Adrenal gland (tissue), 5 donors: ENCODE measurements at regions not wholly inside any gene's neighbourhood (a gene's known extent, or its start where the extent isn't known, plus 50 kb on each side); places are given as distances from the start of the nearest gene placed in this dataset.

ENCODE experiments used
- POLR2A ChIP-seq, 2 donors: fragments of 450-650 bp; IDR thresholded peaks; one replicate each; pipeline ENCODE4 v1.6.1; 2017; ENCODE audit warnings: antibody characterized with exemption in 2 of 2, mild to moderate bottlenecking in 2 of 2, moderate library complexity in 1 of 2
- TF ChIP-seq, protein P1 (sequence below), 6 experiments: fragments of 450-650 bp in 4 of 6; fragments of 200-600 bp in 2 of 6; sonication (generic) in 1 of 6; IDR thresholded peaks; 1 replicate in 5 of 6; 2 replicates in 1 of 6; pipeline versions ENCODE4 v1.5.1 to v1.8.0; 2016 to 2021; ENCODE audit warnings: antibody characterized with exemption in 6 of 6, mild to moderate bottlenecking in 2 of 6, moderate library complexity in 1 of 6
- donor health status: DM: no; HTN: no; CAD: no.

DNA sequence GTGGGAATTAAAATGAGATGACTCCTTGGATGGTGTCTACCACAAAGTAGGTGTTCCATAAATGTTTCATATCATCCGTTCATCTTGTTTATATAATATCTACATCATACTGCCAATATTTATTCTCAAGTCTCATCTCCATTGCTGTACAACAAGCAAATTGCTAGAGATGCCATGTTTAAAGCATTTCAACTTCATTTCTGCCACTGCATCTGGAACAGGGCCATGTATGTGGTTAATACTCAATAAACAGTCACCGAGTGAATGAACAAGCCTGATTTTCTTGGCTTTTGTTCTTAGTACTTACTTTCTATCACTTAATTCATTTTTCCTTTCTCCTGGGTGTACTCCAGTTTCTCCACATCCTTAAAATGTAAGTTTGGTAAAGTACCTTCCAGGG is 107.6 kb downstream of the KCNJ2 start:
- TF ChIP-seq, protein P1, sequence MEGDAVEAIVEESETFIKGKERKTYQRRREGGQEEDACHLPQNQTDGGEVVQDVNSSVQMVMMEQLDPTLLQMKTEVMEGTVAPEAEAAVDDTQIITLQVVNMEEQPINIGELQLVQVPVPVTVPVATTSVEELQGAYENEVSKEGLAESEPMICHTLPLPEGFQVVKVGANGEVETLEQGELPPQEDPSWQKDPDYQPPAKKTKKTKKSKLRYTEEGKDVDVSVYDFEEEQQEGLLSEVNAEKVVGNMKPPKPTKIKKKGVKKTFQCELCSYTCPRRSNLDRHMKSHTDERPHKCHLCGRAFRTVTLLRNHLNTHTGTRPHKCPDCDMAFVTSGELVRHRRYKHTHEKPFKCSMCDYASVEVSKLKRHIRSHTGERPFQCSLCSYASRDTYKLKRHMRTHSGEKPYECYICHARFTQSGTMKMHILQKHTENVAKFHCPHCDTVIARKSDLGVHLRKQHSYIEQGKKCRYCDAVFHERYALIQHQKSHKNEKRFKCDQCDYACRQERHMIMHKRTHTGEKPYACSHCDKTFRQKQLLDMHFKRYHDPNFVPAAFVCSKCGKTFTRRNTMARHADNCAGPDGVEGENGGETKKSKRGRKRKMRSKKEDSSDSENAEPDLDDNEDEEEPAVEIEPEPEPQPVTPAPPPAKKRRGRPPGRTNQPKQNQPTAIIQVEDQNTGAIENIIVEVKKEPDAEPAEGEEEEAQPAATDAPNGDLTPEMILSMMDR (IDR thresholded peaks at IDR 0.05) = no peak
- no peak for TF ChIP-seq POLR2A (IDR thresholded peaks at IDR 0.05)
